RPMI8226 (cell line): ENCODE measurements at regions not wholly inside any gene's neighbourhood (a gene's known extent, or its start where the extent isn't known, plus 50 kb on each side); places are given as distances from the start of the nearest gene placed in this dataset.
A peak's percentile ranks its signal among the peaks of the same experiment; 100 is the strongest.
"Not testable (repeated sequence)": the region's sequence is repeated elsewhere in the genome, so short reads cannot be mapped to it uniquely, and the experiment has no call there.

Source experiments
- DNase-seq: peaks from one replicate; pipeline ENCODE4 v3.0.0-alpha.2; 2015

DNA sequence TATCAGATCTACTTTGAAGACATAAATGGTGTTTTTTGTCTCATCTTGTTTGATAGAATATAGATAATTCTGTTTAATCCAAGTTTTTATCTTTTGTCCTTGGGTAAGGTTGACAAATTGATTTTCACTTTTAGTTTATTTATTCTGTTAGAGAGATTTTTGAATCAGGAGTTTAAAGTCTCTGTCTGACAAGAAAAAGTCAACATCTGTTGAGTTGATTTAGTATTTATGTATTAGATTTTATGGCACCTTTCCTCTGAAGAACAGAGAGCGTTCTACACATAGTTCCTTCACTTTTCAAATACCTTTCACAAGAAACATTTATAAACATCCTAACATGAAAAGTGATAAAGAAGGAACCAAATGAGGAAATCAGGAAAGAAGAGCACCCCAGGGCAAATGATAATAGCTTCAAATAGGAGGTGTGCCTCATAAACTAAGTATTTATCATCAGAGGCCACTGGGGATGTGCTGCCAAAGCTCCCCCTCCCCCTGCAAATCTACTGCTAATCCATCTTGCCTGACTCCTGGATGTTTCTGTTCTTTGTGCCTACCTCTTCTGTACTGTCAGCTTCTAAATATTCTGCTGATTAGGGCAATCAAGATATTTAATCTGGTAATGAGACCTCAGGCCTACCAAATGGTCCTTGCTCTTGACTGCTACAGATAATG is 457.7 kb upstream of the CHD1 start:
- DNase-seq, result no peak

DNA sequence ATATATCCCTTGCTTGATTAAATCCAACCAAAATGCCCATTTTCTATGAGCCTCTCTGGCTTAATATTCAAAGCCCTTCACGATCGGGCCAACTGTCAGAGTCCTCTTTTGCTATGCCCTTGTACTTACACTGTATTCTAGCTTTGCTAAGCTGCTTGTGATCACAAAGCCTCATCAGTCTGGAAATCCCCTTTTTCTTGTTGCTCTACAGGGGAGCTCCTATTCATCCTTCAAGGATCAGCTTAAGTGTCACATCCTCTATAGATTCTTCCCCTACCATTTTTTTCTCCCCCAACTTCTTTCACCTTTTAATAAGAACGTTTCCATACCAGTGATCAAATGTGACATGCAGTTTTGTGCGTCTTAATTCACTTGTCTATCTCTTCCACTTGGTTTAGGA is 450.4 kb upstream of the CHD1 start:
- DNase-seq, result no peak

GRCh38 chr5:99378443-99378842 is 449.6 kb upstream of the CHD1 start:
- no peak for DNase-seq

- DNase-seq, result no peak
These were observed 441.2 kb upstream of the CHD1 start for GRCh38 chr5:99369797-99370593.

GRCh38 chr5:99368726-99369125 is 439.9 kb upstream of the CHD1 start:
- DNase-seq, result no peak

GRCh38 chr5:99355881-99356280 is 427.1 kb upstream of the CHD1 start:
- no peak for DNase-seq

DNA sequence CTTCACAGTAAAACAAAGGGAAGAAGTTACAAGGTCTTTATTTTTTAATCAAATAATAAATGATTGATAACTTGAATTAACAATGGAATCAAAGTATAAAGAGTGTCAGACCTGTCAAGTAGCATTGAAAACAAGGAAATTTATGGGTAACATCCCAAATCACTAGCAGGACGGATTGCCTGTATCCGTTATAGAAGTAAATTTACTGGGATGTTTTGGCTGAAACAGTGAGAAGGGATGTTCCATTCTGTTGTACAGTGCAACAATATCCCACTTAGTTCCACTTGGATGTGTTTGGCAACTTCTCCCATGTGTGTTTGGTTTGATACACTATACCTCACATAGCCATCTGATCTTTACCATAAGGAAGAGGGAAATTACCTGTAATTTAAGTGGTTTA is 421.0 kb upstream of the CHD1 start:
- DNase-seq, result no peak

- DNase-seq, result no peak
These were observed 419.8 kb upstream of the CHD1 start for GRCh38 chr5:99348597-99348996.

DNA sequence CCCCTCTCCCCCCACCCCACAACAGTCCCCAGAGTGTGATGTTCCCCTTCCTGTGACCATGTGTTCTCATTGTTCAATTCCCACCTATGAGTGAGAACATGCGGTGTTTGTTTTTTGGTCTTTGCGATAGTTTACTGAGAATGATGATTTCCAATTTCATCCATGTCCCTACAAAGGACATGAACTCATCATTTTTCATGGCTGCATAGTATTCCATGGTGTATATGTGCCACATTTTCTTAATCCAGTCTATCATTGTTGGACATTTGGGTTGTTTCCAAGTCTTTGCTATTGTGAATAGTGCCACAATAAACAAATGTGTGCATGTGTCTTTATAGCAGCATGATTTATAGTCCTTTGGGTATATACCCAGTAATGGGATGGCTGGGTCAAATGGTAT is 411.0 kb upstream of the CHD1 start:
- not testable (repeated sequence) for DNase-seq

- DNase-seq, result no peak
These were observed 406.1 kb upstream of the CHD1 start for GRCh38 chr5:99334936-99335335.

DNA sequence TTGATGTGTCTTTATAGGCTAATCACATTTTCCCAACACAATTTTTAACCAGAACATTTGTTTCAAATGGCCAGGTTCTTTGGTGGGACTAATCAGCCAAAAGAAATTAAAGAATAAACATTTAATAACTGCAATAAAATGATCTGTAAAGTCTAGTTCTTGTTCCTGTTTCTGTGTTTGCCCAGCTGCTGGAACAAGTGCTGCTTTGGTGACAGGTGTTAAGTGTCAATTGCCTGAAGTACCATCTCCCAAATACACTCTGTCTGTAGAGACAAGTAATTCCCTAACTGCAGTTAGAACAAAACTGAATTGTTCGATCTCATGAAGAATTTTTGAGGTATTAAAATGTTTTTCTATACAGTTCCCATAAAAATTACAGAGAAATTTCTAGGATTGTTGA is 402.3 kb upstream of the CHD1 start:
- DNase-seq, result no peak

DNA sequence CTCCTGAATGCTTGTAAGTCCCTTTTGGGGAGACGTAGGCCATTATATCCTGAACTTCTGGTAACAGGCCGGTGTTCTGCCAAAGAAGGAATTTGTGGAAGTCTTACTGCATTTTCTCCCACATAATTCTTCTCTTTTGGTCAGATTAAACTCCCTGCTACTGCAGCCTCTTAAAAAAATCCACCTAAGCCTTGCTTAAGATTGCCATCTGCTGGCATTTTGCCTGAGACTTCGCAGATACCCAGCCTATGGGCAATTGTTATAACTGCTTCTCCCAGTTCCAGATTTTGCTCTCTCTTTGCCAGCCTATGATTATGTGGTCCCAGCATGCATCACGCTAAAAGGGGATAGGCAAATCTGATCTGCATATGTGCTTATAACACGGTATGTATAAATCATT is 391.6 kb upstream of the CHD1 start:
- DNase-seq, result peak; percentile 37

DNA sequence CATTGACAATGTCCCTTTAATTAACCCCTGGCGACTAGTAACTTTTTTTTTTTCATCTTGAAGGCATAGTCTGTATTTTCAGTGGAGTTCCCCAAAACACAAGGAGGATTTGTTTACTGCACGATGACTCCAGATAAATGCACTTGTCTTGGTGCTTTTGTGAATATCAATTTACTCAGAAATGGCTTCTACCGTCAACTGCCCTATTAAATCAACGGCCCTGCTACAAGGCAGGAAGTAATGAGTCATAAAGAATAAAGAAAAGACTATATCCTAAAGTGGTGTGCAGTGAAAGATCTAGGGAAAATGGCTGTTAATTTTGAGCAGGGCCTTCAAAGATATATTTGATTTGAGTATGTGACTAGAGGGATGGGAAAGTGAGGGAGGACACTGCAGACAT is 388.3 kb upstream of the CHD1 start:
- no peak for DNase-seq

GRCh38 chr5:99316484-99316883 is 387.7 kb upstream of the CHD1 start:
- DNase-seq, result no peak

DNA sequence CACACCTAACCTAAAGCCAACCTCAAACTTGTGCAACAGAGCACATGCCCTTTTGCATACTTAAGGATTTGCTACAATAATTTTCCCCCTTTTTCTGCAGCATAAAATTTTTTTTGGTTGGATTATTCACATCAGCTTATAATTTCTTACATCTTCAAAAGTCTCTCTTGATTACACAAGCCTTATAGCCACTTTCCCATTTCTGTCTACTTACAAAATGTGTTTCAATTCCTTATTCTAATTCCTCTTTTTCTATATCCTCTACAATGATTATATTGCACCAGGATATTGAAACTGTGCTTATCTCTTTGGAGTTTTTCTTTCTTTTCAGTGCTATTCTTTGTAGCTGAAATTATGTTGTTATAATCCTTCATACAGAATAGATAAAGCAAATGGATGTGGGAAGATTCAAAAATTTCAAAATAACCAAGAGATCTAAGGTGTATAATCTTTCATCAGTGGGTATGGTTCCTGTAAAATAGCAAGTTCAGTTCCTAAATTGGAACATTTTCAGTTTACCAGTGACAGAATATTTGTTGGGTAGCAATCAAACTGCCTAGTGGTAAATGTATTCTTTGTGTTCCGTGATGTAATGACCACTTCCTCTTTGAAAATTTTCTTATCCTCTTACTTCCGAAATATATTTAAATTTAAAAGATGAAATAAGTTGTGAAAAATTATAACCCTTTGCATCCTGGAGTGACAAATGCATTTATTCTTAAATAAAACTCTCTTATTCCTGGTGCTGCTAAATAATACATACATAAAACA is 386.8 kb upstream of the CHD1 start:
- no peak for DNase-seq

GRCh38 chr5:99314721-99315120 is 385.9 kb upstream of the CHD1 start:
- no peak for DNase-seq

DNA sequence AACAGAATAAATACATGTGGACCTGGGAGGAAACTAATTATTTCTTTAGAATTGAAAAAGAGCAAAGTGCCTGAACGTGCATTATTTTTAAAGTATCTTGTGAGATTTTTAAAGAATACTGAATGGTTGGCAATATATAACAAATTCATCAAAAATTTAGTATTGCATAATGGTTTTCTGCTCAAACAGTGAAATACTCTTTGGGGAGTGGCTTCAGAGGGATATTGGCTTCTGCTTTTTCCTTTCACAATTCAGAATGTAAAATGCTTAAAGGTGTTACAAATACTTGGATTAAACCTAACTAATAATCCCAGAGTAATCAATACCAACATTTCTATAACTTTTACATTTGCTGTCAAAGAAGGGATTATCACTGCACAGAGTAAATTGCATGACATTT is 379.3 kb upstream of the CHD1 start:
- DNase-seq, result no peak

DNA sequence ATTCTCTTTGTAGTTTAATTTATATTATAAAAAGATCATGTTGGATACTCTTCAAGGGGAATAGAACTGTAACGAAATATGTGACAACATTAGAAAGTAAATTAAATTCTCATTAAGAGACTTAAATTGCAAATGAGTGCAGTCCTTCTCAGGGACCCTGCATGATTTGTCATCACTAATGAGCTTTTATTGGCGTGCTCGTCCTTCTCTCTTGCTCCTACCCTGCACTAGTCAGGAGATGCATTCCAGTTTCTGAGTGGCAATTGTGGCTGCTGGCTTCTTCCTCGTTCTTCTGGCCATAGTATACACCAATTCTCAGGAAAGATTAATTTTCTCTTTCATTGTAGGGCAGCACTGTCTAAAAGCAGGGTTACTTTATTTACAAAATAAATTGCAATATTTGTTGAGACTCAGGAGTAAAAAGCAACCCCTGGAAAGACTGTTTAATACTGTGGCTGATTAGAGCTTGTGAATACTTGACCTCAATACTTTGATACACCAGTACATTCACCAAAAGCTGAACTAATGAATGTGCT is 376.3 kb upstream of the CHD1 start:
- no peak for DNase-seq

DNA sequence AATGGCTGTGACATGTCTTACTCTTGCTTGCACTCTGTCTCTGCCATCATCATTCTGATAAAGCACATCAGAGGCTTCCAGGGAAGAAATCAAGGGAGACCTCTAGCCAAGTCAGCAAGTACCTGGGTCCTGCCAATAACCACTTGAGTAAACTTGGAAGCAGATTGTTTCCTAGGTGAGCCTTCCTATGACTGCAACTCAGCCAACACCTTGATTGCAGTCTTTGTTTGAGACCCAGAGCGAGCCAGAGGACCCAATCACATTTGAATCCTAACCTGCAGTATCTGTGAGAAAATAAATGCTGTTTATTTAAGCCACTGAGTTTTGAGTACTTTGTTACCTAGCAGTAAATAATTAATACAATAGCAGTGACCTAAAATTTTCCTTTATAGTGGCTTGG is 356.8 kb upstream of the CHD1 start:
- no peak for DNase-seq

DNA sequence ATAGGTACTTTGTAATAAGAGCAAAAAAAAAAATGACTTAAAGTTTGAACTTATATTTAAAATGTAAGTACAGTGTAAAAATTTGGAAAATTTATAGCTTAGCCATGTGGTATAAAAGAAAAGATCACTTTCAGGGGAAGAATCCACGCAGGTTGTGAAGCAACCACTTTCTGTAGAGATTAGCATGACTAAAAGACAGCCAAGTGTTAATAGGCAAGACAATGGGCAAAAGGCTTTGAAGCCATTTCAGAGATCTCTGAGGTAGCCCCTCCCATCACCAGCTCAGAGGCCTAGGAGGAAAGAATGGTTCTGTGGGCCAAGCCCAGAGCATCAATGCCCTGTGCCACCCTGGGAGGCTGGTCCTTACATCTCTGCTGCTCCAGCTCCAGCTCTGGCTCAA is 346.3 kb upstream of the CHD1 start:
- no peak for DNase-seq

DNA sequence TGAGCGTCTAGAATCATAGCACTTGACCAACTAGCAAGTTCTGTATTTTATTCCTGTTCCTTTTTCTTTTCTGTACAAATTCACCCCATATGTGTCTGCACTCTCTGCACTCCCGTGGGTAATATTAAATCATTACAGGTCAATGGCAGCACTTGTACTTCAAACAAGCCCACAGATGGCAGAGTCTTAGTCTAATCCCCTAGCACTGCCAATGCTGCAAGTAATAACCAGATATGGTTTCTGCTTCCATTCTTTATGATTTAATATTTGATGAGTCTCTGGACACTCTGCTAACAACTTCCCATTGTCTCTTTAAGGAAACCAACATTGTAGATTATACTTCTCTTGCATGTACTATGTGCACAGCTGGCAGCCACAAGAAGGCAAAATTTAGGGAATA is 343.8 kb upstream of the CHD1 start:
- DNase-seq, result no peak

DNA sequence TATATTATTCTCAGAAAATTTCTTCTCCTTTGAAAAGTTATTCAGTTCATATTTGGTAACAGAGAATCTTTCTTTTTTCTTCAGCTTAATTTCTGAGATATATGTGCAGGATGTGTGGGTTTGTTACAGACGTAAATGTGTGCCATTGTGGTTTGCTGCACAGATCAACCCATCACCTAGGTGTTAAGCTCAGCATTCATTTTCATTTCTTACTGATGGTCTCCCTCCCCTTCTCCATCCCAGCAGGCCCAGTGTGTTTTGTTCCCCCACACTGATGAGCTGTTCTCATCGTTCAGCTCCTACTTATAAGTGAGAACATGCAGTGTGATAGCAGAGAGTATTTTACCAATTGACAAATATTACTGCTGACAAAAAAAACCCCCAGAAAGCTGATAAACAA is 330.0 kb upstream of the CHD1 start:
- no peak for DNase-seq

- DNase-seq, result no peak
These were observed 319.3 kb upstream of the CHD1 start for GRCh38 chr5:99248066-99248465.

- no peak for DNase-seq
These were observed 318.5 kb upstream of the CHD1 start for GRCh38 chr5:99247346-99247745.
